Hepatocyte (in vitro differentiated cells): ENCODE measurements at regions not wholly inside any gene's neighbourhood (a gene's known extent, or its start where the extent isn't known, plus 50 kb on each side); places are given as distances from the start of the nearest gene placed in this dataset.
A peak's percentile ranks its signal among the peaks of the same experiment; 100 is the strongest.

Source experiments
- DNase-seq: peaks from one replicate; pipeline ENCODE4 v3.0.0-alpha.2; 2016; ENCODE audit warnings: low spot score
- H2AFZ ChIP-seq: fragments of 200-600 bp; sonication (generic); 2 replicates; pipeline ENCODE4 v1.6.0; 2016; ENCODE audit warnings: antibody characterized with exemption, mild to moderate bottlenecking
- H3K27ac ChIP-seq: fragments of 200-600 bp; sonication (generic); 2 replicates; pipeline ENCODE4 v1.5.1; 2016; ENCODE audit warnings: mild to moderate bottlenecking
- H3K27me3 ChIP-seq: fragments of 200-600 bp; sonication (generic); 2 replicates; pipeline ENCODE4 v1.6.1; 2016
- H3K36me3 ChIP-seq: fragments of 200-600 bp; sonication (generic); replicated peaks from 2 replicates; pipeline ENCODE4 v1.5.1; 2016; ENCODE audit warnings: low read depth; ENCODE audit not compliant: insufficient read depth
- H3K4me1 ChIP-seq: fragments of 200-600 bp; sonication (generic); 2 replicates; pipeline ENCODE4 v1.5.1; 2016; ENCODE audit warnings: mild to moderate bottlenecking, moderate library complexity; ENCODE audit not compliant: insufficient read depth
- H3K4me2 ChIP-seq: fragments of 200-600 bp; sonication (generic); 2 replicates; pipeline ENCODE4 v1.6.0; 2016
- H3K4me3 ChIP-seq: fragments of 200-600 bp; sonication (generic); 2 replicates; pipeline ENCODE4 v1.5.1; 2016; ENCODE audit warnings: mild to moderate bottlenecking
- H3K79me2 ChIP-seq: fragments of 200-600 bp; sonication (generic); 2 replicates; pipeline ENCODE4 v1.6.0; 2017; ENCODE audit warnings: mild to moderate bottlenecking
- H3K9me2 ChIP-seq: fragments of 200-600 bp; sonication (generic); replicated peaks from 2 replicates; pipeline ENCODE4 v1.6.0; 2017; ENCODE audit warnings: mild to moderate bottlenecking; ENCODE audit not compliant: insufficient read depth
- H3K9me3 ChIP-seq: fragments of 200-600 bp; sonication (generic); 2 replicates; pipeline ENCODE4 v1.5.1; 2016; ENCODE audit warnings: low read depth, mild to moderate bottlenecking
- H4K20me1 ChIP-seq: fragments of 200-600 bp; sonication (generic); 2 replicates; pipeline ENCODE4 v1.6.0; 2016; ENCODE audit warnings: mild to moderate bottlenecking; ENCODE audit not compliant: insufficient read depth, poor library complexity, severe bottlenecking
- EZH2 ChIP-seq: fragments of 200-600 bp; sonication (generic); IDR thresholded peaks from 2 replicates; pipeline ENCODE4 v1.6.1; 2016; ENCODE audit warnings: antibody characterized with exemption, mild to moderate bottlenecking, borderline replicate concordance
- EZH2phosphoT487 ChIP-seq: fragments of 200-600 bp; sonication (generic); IDR thresholded peaks from one replicate; pipeline ENCODE4 v1.6.1; 2018; ENCODE audit warnings: antibody characterized with exemption, mild to moderate bottlenecking, low read depth, moderate library complexity; ENCODE audit not compliant: unreplicated experiment, severe bottlenecking
- WGBS: methylation state at CpG from one replicate; pipeline ENCODE4 v1.1.6; 2016; ENCODE audit warnings: low lambda C conversion rate; ENCODE audit errors: missing lambda C conversion rate; 5-methylcytosine and 5-hydroxymethylcytosine counted together
- TF ChIP-seq, protein P1 (sequence below): fragments of 200-600 bp; sonication (generic); IDR thresholded peaks from 2 replicates; pipeline ENCODE4 v1.5.1; 2016; ENCODE audit warnings: antibody characterized with exemption, mild to moderate bottlenecking; ENCODE audit not compliant: poor library complexity

DNA sequence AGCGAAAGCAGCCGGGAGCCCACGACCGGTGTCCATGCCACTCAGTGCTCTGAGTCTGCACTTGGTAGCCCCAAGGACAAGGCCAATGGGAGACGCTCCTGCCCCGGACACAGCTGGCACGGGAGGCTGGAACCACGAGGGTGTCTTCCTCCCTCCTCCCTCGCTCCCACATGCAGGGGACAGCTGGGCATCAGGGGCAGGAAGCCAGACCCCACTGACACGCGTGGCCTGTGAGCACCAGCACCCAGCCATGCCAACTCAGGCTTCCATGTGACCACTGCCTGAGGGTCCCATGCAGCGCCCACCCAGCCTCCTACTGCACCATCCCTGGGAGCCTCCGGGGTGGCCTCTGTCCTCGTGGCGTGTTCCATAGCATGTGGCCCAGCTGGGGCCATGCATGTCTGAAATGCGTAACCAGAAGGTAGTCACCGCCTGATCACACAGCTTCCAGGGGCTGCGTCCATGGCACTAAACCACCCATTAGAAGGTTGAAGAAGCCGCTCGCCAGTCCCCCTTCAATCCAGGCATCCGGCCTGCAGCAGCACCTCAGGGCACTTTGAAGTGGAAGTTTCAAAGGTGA is 323.2 kb upstream of the SALL3 start:
- no peak overlapping the region for H2AFZ ChIP-seq
- H4K20me1 ChIP-seq, result no peaks in the 10 kb centered on the region
- H3K36me3 ChIP-seq, result no peaks in the 10 kb centered on the region
- H3K4me1 ChIP-seq, result no peaks in the 10 kb centered on the region
- H3K9me2 ChIP-seq, result no peaks in the 10 kb centered on the region
- 95% methylated on average over 21 of the region's 21 CpGs for WGBS
- H3K4me2 ChIP-seq, result no peak overlapping the region
- H3K4me3 ChIP-seq, result no peak overlapping the region
- no peaks in the 10 kb centered on the region for H3K9me3 ChIP-seq
- DNase-seq, result no peak
- H3K79me2 ChIP-seq, result no peaks in the 10 kb centered on the region
- no peaks in the 10 kb centered on the region for H3K27me3 ChIP-seq
- TF ChIP-seq, protein P1, sequence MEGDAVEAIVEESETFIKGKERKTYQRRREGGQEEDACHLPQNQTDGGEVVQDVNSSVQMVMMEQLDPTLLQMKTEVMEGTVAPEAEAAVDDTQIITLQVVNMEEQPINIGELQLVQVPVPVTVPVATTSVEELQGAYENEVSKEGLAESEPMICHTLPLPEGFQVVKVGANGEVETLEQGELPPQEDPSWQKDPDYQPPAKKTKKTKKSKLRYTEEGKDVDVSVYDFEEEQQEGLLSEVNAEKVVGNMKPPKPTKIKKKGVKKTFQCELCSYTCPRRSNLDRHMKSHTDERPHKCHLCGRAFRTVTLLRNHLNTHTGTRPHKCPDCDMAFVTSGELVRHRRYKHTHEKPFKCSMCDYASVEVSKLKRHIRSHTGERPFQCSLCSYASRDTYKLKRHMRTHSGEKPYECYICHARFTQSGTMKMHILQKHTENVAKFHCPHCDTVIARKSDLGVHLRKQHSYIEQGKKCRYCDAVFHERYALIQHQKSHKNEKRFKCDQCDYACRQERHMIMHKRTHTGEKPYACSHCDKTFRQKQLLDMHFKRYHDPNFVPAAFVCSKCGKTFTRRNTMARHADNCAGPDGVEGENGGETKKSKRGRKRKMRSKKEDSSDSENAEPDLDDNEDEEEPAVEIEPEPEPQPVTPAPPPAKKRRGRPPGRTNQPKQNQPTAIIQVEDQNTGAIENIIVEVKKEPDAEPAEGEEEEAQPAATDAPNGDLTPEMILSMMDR, result no peak
- TF ChIP-seq EZH2, result no peak
- TF ChIP-seq EZH2phosphoT487, result no peak
- no peak overlapping the region for H3K27ac ChIP-seq

DNA sequence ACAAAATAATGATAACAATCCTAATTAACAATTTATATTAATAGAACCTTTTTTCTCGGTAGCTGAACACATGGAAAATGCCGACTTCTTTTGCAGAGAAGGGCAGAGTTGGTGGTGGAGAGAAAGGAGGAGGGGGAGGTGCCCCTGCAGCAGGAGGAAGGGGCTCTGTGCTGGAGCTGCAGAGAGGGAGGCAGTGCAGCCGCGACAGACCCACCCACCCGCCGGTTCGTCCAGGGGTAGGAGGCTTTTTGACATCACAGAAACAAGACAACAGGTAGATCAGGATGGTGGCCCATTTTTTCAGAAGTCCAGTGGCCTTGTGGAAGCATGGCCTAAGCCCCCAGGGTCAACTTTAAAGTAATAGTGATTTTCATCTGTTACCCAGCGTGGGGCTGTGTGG is 321.1 kb upstream of the SALL3 start:
- Histone ChIP-seq H3K9me2 (no peaks in the 10 kb centered on the region), H3K79me2 (no peaks in the 10 kb centered on the region), H3K4me2 (no peak overlapping the region), H3K4me1 (no peaks in the 10 kb centered on the region), H3K27ac (no peak overlapping the region), H4K20me1 (no peaks in the 10 kb centered on the region), H3K27me3 (no peaks in the 10 kb centered on the region), H3K4me3 (no peak overlapping the region), H3K9me3 (no peaks in the 10 kb centered on the region), H3K36me3 (no peaks in the 10 kb centered on the region), H2AFZ (no peak overlapping the region)
- DNase-seq, result no peak
- 90% methylated on average over 8 of the region's 8 CpGs for WGBS
- no peak for TF ChIP-seq EZH2
- TF ChIP-seq EZH2phosphoT487, result no peak
- TF ChIP-seq, protein P1, result no peak

DNA sequence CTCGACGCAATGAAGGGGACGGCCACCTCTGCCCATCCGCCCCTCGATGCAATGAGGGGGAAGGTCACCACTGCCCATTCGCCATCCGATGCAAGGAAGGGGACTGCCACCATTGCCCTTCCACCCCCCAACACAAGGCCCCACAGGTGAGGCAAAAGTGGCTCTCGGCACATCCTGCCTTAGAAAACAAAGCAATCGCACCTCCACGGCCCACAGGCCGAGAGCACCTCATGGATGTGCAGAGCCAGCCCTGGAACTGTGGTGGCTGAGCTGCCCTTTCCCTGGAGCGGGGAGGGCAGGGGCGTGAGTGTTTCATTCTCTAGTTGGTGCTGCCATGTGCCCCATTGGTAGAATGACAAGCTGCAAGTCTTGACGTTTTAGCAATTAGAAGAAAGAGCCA is 320.6 kb upstream of the SALL3 start:
- no peak overlapping the region for H2AFZ ChIP-seq
- 92% methylated on average over 14 of the region's 14 CpGs for WGBS
- no peaks in the 10 kb centered on the region for H4K20me1 ChIP-seq
- H3K4me1 ChIP-seq, result no peaks in the 10 kb centered on the region
- H3K9me2 ChIP-seq, result no peaks in the 10 kb centered on the region
- H3K9me3 ChIP-seq, result no peaks in the 10 kb centered on the region
- no peaks in the 10 kb centered on the region for H3K36me3 ChIP-seq
- H3K4me3 ChIP-seq, result no peak overlapping the region
- H3K79me2 ChIP-seq, result no peaks in the 10 kb centered on the region
- no peak overlapping the region for H3K27ac ChIP-seq
- TF ChIP-seq EZH2phosphoT487 (no peak), EZH2 (no peak)
- TF ChIP-seq, protein P1, result no peak
- no peak overlapping the region for H3K4me2 ChIP-seq
- no peaks in the 10 kb centered on the region for H3K27me3 ChIP-seq
- no peak for DNase-seq

DNA sequence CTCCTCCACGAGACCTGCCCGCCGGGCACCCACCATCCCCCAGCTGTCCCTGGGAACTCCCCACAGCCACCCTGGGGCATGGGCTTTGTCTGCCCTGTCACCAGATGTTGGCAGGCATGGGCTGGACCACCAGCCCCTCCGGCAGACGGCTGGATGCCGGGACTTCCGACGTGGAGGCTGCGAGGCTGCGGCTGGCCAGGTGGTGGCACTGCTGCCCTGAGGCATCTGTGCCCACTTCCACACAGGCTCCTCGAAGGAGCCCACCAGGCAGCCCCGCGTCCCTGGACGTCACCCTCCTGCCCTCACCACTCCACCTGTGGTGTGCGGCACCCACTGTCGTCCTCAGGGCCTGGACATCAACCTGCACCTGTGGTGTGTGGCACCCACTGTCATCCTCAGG is 319.9 kb upstream of the SALL3 start:
- WGBS, result 40% methylated on average over 16 of the region's 16 CpGs
- TF ChIP-seq EZH2phosphoT487 (no peak), EZH2 (no peak)
- TF ChIP-seq, protein P1, result peak; percentile 67
- H3K27ac ChIP-seq, result no peak overlapping the region
- no peak overlapping the region for H3K4me2 ChIP-seq
- H3K79me2 ChIP-seq, result no peaks in the 10 kb centered on the region
- H3K4me1 ChIP-seq, result no peaks in the 10 kb centered on the region
- no peak overlapping the region for H2AFZ ChIP-seq
- H3K27me3 ChIP-seq, result no peaks in the 10 kb centered on the region
- DNase-seq, result peak; percentile 50
- no peaks in the 10 kb centered on the region for H3K36me3 ChIP-seq
- no peaks in the 10 kb centered on the region for H3K9me2 ChIP-seq
- no peaks in the 10 kb centered on the region for H4K20me1 ChIP-seq
- no peak overlapping the region for H3K4me3 ChIP-seq
- H3K9me3 ChIP-seq, result no peaks in the 10 kb centered on the region
